NCI-H1105 treated with DMSO at 0.1 percent for 48 hours (cell line): ENCODE measurements at regions not wholly inside any gene's neighbourhood (a gene's known extent, or its start where the extent isn't known, plus 50 kb on each side); places are given as distances from the start of the nearest gene placed in this dataset.
"Not testable (repeated sequence)": the region's sequence is repeated elsewhere in the genome, so short reads cannot be mapped to it uniquely, and the experiment has no call there.

Experiments used
- DNase-seq: peaks from one replicate; lab custom pipeline; 2025; lab: John Stamatoyannopoulos, UW

GRCh38 chr15:96818861-96819260 lies 488.4 kb downstream of the NR2F2 start:
- DNase-seq = no peak

GRCh38 chr15:96827981-96828380 lies 497.5 kb downstream of the NR2F2 start:
- DNase-seq = no peak

- DNase-seq = no peak
Observed at GRCh38 chr15:96837241-96837970, 506.9 kb downstream of the NR2F2 start.

GRCh38 chr15:96838081-96838480 lies 507.6 kb downstream of the NR2F2 start:
- DNase-seq = no peak

- DNase-seq = no peak
Observed at GRCh38 chr15:96849271-96849900, 518.9 kb downstream of the NR2F2 start.

- DNase-seq = no peak
Observed at GRCh38 chr15:96851613-96852012, 521.1 kb downstream of the NR2F2 start.

GRCh38 chr15:96858694-96859093 lies 528.2 kb downstream of the NR2F2 start:
- no peak for DNase-seq

GRCh38 chr15:96860741-96861140 lies 530.2 kb downstream of the NR2F2 start:
- DNase-seq = no peak

GRCh38 chr15:96867992-96868391 lies 537.5 kb downstream of the NR2F2 start:
- no peak for DNase-seq

- DNase-seq = no peak
Observed at GRCh38 chr15:96869122-96869521, 538.6 kb downstream of the NR2F2 start.

- DNase-seq = no peak
Observed at GRCh38 chr15:96869790-96870189, 539.3 kb downstream of the NR2F2 start.

GRCh38 chr15:96870580-96870979 lies 540.1 kb downstream of the NR2F2 start:
- peak; percentile 92 for DNase-seq

GRCh38 chr15:96877442-96877841 lies 546.9 kb downstream of the NR2F2 start:
- DNase-seq = not testable (repeated sequence)

GRCh38 chr15:96878129-96878528 lies 547.6 kb downstream of the NR2F2 start:
- DNase-seq = no peak

GRCh38 chr15:96882121-96882772 lies 551.7 kb downstream of the NR2F2 start:
- no peak for DNase-seq

GRCh38 chr15:96887730-96888129 lies 557.2 kb downstream of the NR2F2 start:
- no peak for DNase-seq

GRCh38 chr15:96888764-96889163 lies 558.3 kb downstream of the NR2F2 start:
- DNase-seq = no peak

GRCh38 chr15:96889734-96890480 lies 559.4 kb downstream of the NR2F2 start:
- DNase-seq = no peak

- no peak for DNase-seq
Observed at GRCh38 chr15:96891046-96891445, 560.5 kb downstream of the NR2F2 start.

- peak; percentile 55 for DNase-seq
Observed at GRCh38 chr15:96893159-96893906, 562.8 kb downstream of the NR2F2 start.

- no peak for DNase-seq
Observed at GRCh38 chr15:96894659-96895058, 564.2 kb downstream of the NR2F2 start.

- DNase-seq = no peak
Observed at GRCh38 chr15:96896766-96897165, 566.3 kb downstream of the NR2F2 start.
